ENCODE measurements at regions not wholly inside any gene's neighbourhood (a gene's known extent, or its start where the extent isn't known, plus 50 kb on each side); places are given as distances from the start of the nearest gene placed in this dataset.

- no TSS peak for BruUV-seq (replicated peaks)
- Histone ChIP-seq H3K9me3 (ENCODE audit: low read depth, low read length, poor library complexity, severe bottlenecking) (no peaks in the 10 kb centered on the region), H3K4me3 (ENCODE audit: low read depth, low read length, poor library complexity, severe bottlenecking) (no peak overlapping the region), H3K27me3 (replicated peaks; ENCODE audit: insufficient read depth, low read depth, low read length, poor library complexity) (no peaks in the 10 kb centered on the region), H3K4me1 (ENCODE audit: insufficient read depth, low read length, poor library complexity, severe bottlenecking) (peaks cover 7% of the 10 kb centered on the region), H3K27ac (ENCODE audit: low read depth, low read length, poor library complexity, severe bottlenecking) (no peak overlapping the region), H3K36me3 (ENCODE audit: insufficient read depth, low read length, poor library complexity, severe bottlenecking) (no peaks in the 10 kb centered on the region)
- no peak for TF ChIP-seq CTCF (conservative IDR thresholded peaks at IDR 0.05; ENCODE audit: low read depth, low read length)
- no peak for TF ChIP-seq EZH2 (IDR thresholded peaks at IDR 0.05; ENCODE audit: borderline replicate concordance, low read depth, low read length, poor library complexity, severe bottlenecking)
- ChIA-PET POLR2A (ENCODE audit: low non-redundant PET) (no interaction called here), CTCF (interaction anchor here (0.8 kb wide), 1 partner anchor 14 kb away, joined by 3 read pairs; no protein-coding TSS in a partner anchor)
- intact Hi-C loops (cut with micrococcal nuclease; ENCODE audit: unreplicated experiment) = no loop called here
- DNase-seq (ENCODE audit: low spot score) = peak; percentile 66
Measured at GRCh38 chr1:101323535-101323934, 86.7 kb downstream of the S1PR1 start.

GRCh38 chr1:101325144-101325543 is 88.3 kb downstream of the S1PR1 start:
- Histone ChIP-seq H3K9me3 (ENCODE audit: low read depth, low read length, poor library complexity, severe bottlenecking) (no peaks in the 10 kb centered on the region), H3K4me1 (ENCODE audit: insufficient read depth, low read length, poor library complexity, severe bottlenecking) (peaks cover 7% of the 10 kb centered on the region), H3K27me3 (replicated peaks; ENCODE audit: insufficient read depth, low read depth, low read length, poor library complexity) (no peaks in the 10 kb centered on the region), H3K36me3 (ENCODE audit: insufficient read depth, low read length, poor library complexity, severe bottlenecking) (no peaks in the 10 kb centered on the region), H3K4me3 (ENCODE audit: low read depth, low read length, poor library complexity, severe bottlenecking) (no peak overlapping the region), H3K27ac (ENCODE audit: low read depth, low read length, poor library complexity, severe bottlenecking) (no peak overlapping the region)
- intact Hi-C loops (cut with micrococcal nuclease; ENCODE audit: unreplicated experiment) = no loop called here
- DNase-seq (ENCODE audit: low spot score) = no peak
- ChIA-PET CTCF (no interaction called here), POLR2A (ENCODE audit: low non-redundant PET) (no interaction called here)
- TF ChIP-seq CTCF (conservative IDR thresholded peaks at IDR 0.05; ENCODE audit: low read depth, low read length) = no peak
- no peak for TF ChIP-seq EZH2 (IDR thresholded peaks at IDR 0.05; ENCODE audit: borderline replicate concordance, low read depth, low read length, poor library complexity, severe bottlenecking)
- BruUV-seq (replicated peaks) = no TSS peak

DNA sequence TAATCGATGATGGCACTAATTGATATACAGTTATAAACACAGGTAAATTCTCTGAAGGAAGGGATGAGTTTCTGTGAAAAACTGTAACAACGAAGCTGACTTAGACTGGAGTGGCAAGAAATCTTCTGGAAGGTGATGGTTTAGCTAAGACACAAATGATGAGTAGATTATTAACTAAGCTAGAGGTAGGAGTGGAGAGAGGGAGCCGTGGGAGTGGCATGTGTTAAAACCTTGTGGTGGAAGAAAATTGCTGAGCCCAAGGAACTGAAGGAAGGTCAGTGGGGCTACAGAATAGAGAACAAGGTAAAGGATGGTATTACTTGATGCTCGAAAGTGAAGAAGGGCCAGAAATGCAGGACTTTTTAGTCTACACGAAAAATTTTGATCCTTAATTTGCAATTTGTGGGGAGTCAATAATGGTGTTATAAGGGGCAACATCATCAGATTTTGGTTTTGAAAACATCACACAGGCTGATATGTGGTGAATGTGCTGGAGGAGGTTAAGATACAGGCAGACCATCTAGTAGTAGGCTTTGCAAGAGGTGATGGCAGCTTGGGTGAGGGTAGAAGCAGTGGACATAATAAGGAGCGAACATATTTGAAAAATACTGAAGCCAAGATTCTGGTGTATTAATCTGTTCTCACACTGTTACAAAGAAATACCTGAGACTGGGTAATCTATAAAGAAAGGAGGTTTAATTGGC is 93.8 kb downstream of the S1PR1 start:
- Histone ChIP-seq H3K27ac (ENCODE audit: low read depth, low read length, poor library complexity, severe bottlenecking) (no peak overlapping the region), H3K27me3 (replicated peaks; ENCODE audit: insufficient read depth, low read depth, low read length, poor library complexity) (peaks cover 3% of the 10 kb centered on the region), H3K4me3 (ENCODE audit: low read depth, low read length, poor library complexity, severe bottlenecking) (no peak overlapping the region), H3K4me1 (ENCODE audit: insufficient read depth, low read length, poor library complexity, severe bottlenecking) (no peaks in the 10 kb centered on the region), H3K9me3 (ENCODE audit: low read depth, low read length, poor library complexity, severe bottlenecking) (no peaks in the 10 kb centered on the region), H3K36me3 (ENCODE audit: insufficient read depth, low read length, poor library complexity, severe bottlenecking) (no peaks in the 10 kb centered on the region)
- no peak for DNase-seq (ENCODE audit: low spot score)
- ChIA-PET CTCF (no interaction called here), POLR2A (ENCODE audit: low non-redundant PET) (no interaction called here)
- BruUV-seq (replicated peaks) = no TSS peak
- intact Hi-C loops (cut with micrococcal nuclease; ENCODE audit: unreplicated experiment) = no loop called here
- TF ChIP-seq CTCF (conservative IDR thresholded peaks at IDR 0.05; ENCODE audit: low read depth, low read length) = no peak
- TF ChIP-seq EZH2 (IDR thresholded peaks at IDR 0.05; ENCODE audit: borderline replicate concordance, low read depth, low read length, poor library complexity, severe bottlenecking) = no peak
